IMR-90 (cell line): ENCODE measurements at regions not wholly inside any gene's neighbourhood (a gene's known extent, or its start where the extent isn't known, plus 50 kb on each side); places are given as distances from the start of the nearest gene placed in this dataset.

Experiments used
- ATAC-seq: fragments of 200-7000 bp; cut with Tn5 transposase; 2 replicates; pipeline ENCODE4 v1.9.1; 2020; ENCODE audit warnings: low read depth, mild to moderate bottlenecking, moderate library complexity
- BruUV-seq: library from RNA; stranded (reverse); fragments of 400-500 nt; replicated peaks from 2 replicates; lab custom pipeline; 2021; lab: Mats Ljungman, UMichigan
- CTCF ChIA-PET: fragments of 300-600 bp; formaldehyde crosslinking; extraction: SDS; loops from one replicate; lab custom pipeline; 2021; ENCODE audit warnings: antibody characterized with exemption; lab: Yijun Ruan, JAX
- POLR2A ChIA-PET: fragments of 300-600 bp; sonication (Branson Sonifier 250); formaldehyde crosslinking; loops from one replicate; lab custom pipeline; 2022; ENCODE audit warnings: antibody characterized with exemption; ENCODE audit not compliant: unreplicated experiment; lab: Charles Lee
- DNase-seq: peaks from one replicate; pipeline ENCODE4 v3.0.0; 2013
- H2AFZ ChIP-seq: replicated peaks from 2 replicates; pipeline ENCODE3; 2013; ENCODE audit warnings: low read length, mild to moderate bottlenecking; ENCODE audit not compliant: poor library complexity
- H2AK5ac ChIP-seq: 2 replicates; pipeline ENCODE4 v1.6.1; 2013; ENCODE audit warnings: low read depth, low read length, inconsistent platforms
- H2AK9ac ChIP-seq: replicated peaks from 2 replicates; pipeline ENCODE3; 2013; ENCODE audit warnings: mild to moderate bottlenecking, low read depth, low read length, moderate library complexity; ENCODE audit not compliant: poor library complexity
- H2BK120ac ChIP-seq: 2 replicates; pipeline ENCODE4 v1.6.1; 2013; ENCODE audit warnings: low read depth, low read length, inconsistent platforms
- H2BK15ac ChIP-seq: 3 replicates; pipeline ENCODE4 v1.6.1; 2013; ENCODE audit warnings: low read depth, low read length, inconsistent platforms
- H2BK20ac ChIP-seq: 2 replicates; pipeline ENCODE4 v1.6.1; 2013; ENCODE audit warnings: low read depth, mild to moderate bottlenecking, inconsistent platforms, low read length, moderate library complexity
- H2BK5ac ChIP-seq: 2 replicates; pipeline ENCODE4 v1.6.1; 2013; ENCODE audit warnings: mild to moderate bottlenecking, low read depth, low read length, inconsistent platforms; ENCODE audit not compliant: poor library complexity, severe bottlenecking
- H3K14ac ChIP-seq: replicated peaks from 2 replicates; pipeline ENCODE4 v1.6.1; 2013; ENCODE audit warnings: low read depth, low read length, inconsistent platforms
- H3K18ac ChIP-seq: 2 replicates; pipeline ENCODE4 v1.6.1; 2013; ENCODE audit warnings: low read depth, low read length, control low read depth
- H3K23ac ChIP-seq: 2 replicates; pipeline ENCODE4 v1.6.1; 2013; ENCODE audit warnings: low read depth, low read length, inconsistent platforms
- H3K27ac ChIP-seq: 2 replicates; pipeline ENCODE4 v1.5.1; 2013; ENCODE audit warnings: mild to moderate bottlenecking, control low read depth, low read length; ENCODE audit not compliant: insufficient read depth
- H3K27me3 ChIP-seq: 2 replicates; pipeline ENCODE4 v1.6.1; 2013; ENCODE audit warnings: low read length; ENCODE audit not compliant: control insufficient read depth, insufficient read depth
- H3K36me3 ChIP-seq: 2 replicates; pipeline ENCODE4 v1.6.1; 2013; ENCODE audit warnings: low read length, mixed read lengths; ENCODE audit not compliant: control insufficient read depth, insufficient read depth
- H3K4ac ChIP-seq: 2 replicates; pipeline ENCODE4 v1.6.1; 2013; ENCODE audit warnings: low read depth, low read length, inconsistent platforms
- H3K4me1 ChIP-seq: 2 replicates; pipeline ENCODE4 v1.6.1; 2013; ENCODE audit warnings: low read length, mixed read lengths; ENCODE audit not compliant: control insufficient read depth, insufficient read depth
- H3K4me2 ChIP-seq: 2 replicates; pipeline ENCODE4 v1.6.1; 2013; ENCODE audit warnings: low read depth, mild to moderate bottlenecking, control low read depth, low read length, moderate library complexity
- H3K4me3 ChIP-seq: 2 replicates; pipeline ENCODE4 v1.5.1; 2013; ENCODE audit warnings: low read depth, mild to moderate bottlenecking, control low read depth, low read length, moderate library complexity; ENCODE audit not compliant: insufficient read depth
- H3K56ac ChIP-seq: 2 replicates; pipeline ENCODE4 v1.6.1; 2013; ENCODE audit warnings: low read length, inconsistent platforms; ENCODE audit not compliant: insufficient read depth; ENCODE audit errors: extremely low read depth
- H3K79me1 ChIP-seq, 2 experiments: 2 replicates each; pipeline ENCODE4 v1.6.1; 2013; ENCODE audit warnings: low read length in 2 of 2, inconsistent platforms in 1 of 2, low read depth in 1 of 2
- H3K9ac ChIP-seq: 2 replicates; pipeline ENCODE4 v1.6.1; 2013; ENCODE audit warnings: low read depth, low read length, control low read depth
- H3K9me1 ChIP-seq: 2 replicates; pipeline ENCODE4 v1.6.1; 2013; ENCODE audit warnings: low read length, inconsistent platforms; ENCODE audit not compliant: insufficient read depth
- H3K9me3 ChIP-seq: 2 replicates; pipeline ENCODE4 v1.6.1; 2013; ENCODE audit warnings: low read length; ENCODE audit not compliant: control insufficient read depth, insufficient read depth
- H4K20me1 ChIP-seq: 2 replicates; pipeline ENCODE4 v1.6.1; 2013; ENCODE audit warnings: low read length, inconsistent platforms; ENCODE audit not compliant: insufficient read depth
- H4K5ac ChIP-seq: 2 replicates; pipeline ENCODE4 v1.6.1; 2013; ENCODE audit warnings: mild to moderate bottlenecking, low read depth, low read length, control low read depth
- H4K8ac ChIP-seq, 2 experiments: 2 replicates each; pipeline ENCODE4 v1.6.1; 2013; ENCODE audit warnings: low read depth in 2 of 2, low read length in 2 of 2, control low read depth in 1 of 2, inconsistent platforms in 1 of 2
- H4K91ac ChIP-seq: 2 replicates; pipeline ENCODE4 v1.6.1; 2013; ENCODE audit warnings: low read depth, low read length, inconsistent platforms; ENCODE audit not compliant: insufficient read depth
- ELK1 ChIP-seq: fragments of 150-350 bp; IDR thresholded peaks from 2 replicates; pipeline ENCODE4 v1.6.1; 2016; ENCODE audit warnings: low read depth, mild to moderate bottlenecking, low read length, moderate library complexity, borderline replicate concordance
- WGBS, 2 experiments: methylation state at CpG; one replicate each; pipeline versions ENCODE4 v1.1.5 to v1.1.7; 2013; ENCODE audit warnings: missing lambda C conversion rate in 2 of 2; ENCODE audit not compliant: insufficient read length in 1 of 2; ENCODE audit errors: extremely low coverage in 2 of 2; 5-methylcytosine and 5-hydroxymethylcytosine counted together
- dilution Hi-C: fragments of 300-500 bp; cut with HindIII; formaldehyde crosslinking; loops from one replicate; pipeline ENCODE4 v1.14.3; 2018; ENCODE audit warnings: low sequenced_read_pairs; ENCODE audit not compliant: unreplicated experiment
- in situ Hi-C: fragments of 300-500 bp; cut with MboI; formaldehyde crosslinking; loops from 3 replicates; pipeline ENCODE4 v1.14.3; 2019; ENCODE audit warnings: low sequenced_read_pairs, inconsistent platforms, mixed read lengths
- intact Hi-C: fragments of 100-400 bp; cut with micrococcal nuclease; formaldehyde crosslinking; loops from 2 replicates; pipeline ENCODE4 v1.10.0; 2022

GRCh38 chr9:79984429-79985067 lies 412.8 kb downstream of the TLE4 start:
- Histone ChIP-seq H3K56ac (no peak overlapping the region), H4K5ac (no peak overlapping the region), H3K9me3 (no peaks in the 10 kb centered on the region), H3K27me3 (peaks cover 6% of the 10 kb centered on the region), H2AK9ac (no peak overlapping the region), H3K9me1 (no peaks in the 10 kb centered on the region), H3K4me1 (no peaks in the 10 kb centered on the region), H3K18ac (no peak overlapping the region), H3K36me3 (no peaks in the 10 kb centered on the region), H3K4me2 (no peak overlapping the region), H2BK15ac (no peak overlapping the region), H4K20me1 (no peaks in the 10 kb centered on the region), H3K4ac (no peak overlapping the region), H3K27ac (no peak overlapping the region), H3K79me1 (no peaks in the 10 kb centered on the region), H3K14ac (no peak overlapping the region), H2AK5ac (no peak overlapping the region), H2BK5ac (no peak overlapping the region), H3K23ac (no peak overlapping the region), H2AFZ (no peak overlapping the region), H4K8ac (no peak overlapping the region), H2BK120ac (no peak overlapping the region), H4K91ac (no peak overlapping the region), H3K4me3 (no peak overlapping the region), H2BK20ac (no peak overlapping the region), H3K9ac (no peak overlapping the region)
- no TSS peak for BruUV-seq
- TF ChIP-seq ELK1, result no peak
- ATAC-seq, result no peak
- 0% methylated on average over 1 of the region's 4 CpGs; no CpG with 5 or more reads in 1 of the 2 experiments for WGBS, 2 experiments
- CTCF ChIA-PET, result no interaction called here
- intact Hi-C loops (no loop called here), in situ Hi-C loops (no loop called here), dilution Hi-C loops (no loop called here)
- DNase-seq, result no peak
- POLR2A ChIA-PET, result no interaction called here
